Panc1 (cell line): ENCODE measurements at regions not wholly inside any gene's neighbourhood (a gene's known extent, or its start where the extent isn't known, plus 50 kb on each side); places are given as distances from the start of the nearest gene placed in this dataset.

Source experiments
- POLR2AphosphoS5 ChIP-seq: IDR thresholded peaks from 2 replicates; pipeline ENCODE4 v1.6.1; 2012; ENCODE audit warnings: mild to moderate bottlenecking, low read depth, low read length, moderate library complexity
- TCF7L2 ChIP-seq: IDR thresholded peaks from 2 replicates; pipeline ENCODE4 v1.6.1; 2011; ENCODE audit warnings: mild to moderate bottlenecking, low read depth, low read length, inconsistent platforms
- TF ChIP-seq, protein P1 (sequence below): fragments of 450-650 bp; IDR thresholded peaks from 2 replicates; pipeline ENCODE4 v1.5.1; 2017; ENCODE audit warnings: mild to moderate bottlenecking
- TF ChIP-seq, protein P2 (sequence below), 2 experiments: IDR thresholded peaks; 2 replicates each; pipeline ENCODE4 v1.6.1; 2011 to 2012; ENCODE audit warnings: low read depth in 2 of 2, control low read depth in 1 of 2, low read length in 1 of 2, mild to moderate bottlenecking in 1 of 2, moderate library complexity in 1 of 2; ENCODE audit not compliant: insufficient read depth in 1 of 2

DNA sequence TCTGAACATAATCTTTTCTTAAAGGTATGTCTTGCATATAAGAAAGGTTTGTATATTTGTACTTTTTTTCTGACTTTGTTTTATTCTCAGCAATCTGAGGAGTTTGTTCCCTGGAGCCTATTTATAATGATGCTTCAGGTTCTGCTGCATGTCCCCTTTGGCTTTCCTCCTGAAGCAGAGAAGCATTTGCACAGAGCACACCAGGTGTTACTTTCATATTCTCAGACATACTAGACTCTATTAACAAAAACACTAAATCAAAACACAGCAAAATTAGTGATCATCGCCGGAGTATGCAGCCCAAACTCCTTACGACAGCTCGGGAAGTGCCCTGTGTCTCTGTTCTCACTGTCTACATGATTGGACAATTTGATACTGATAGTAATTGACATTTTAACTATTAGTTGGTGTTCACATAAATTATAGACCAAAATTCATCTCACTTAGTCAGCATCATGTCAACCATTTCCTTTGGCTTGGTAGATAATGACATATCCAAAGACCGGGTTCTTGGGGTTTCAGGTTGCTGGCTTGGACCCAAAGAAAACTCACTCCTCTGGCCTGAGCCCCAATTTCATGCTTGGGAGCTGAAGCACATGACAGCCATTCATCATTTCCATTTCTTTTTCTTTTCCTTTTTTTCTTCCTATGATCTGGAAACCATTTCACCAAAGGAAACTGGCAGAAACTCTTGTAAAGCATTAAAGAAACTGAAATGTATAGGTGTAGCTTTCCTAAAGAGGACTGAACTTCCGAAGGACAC is 400.1 kb upstream of the NRP1 start:
- TF ChIP-seq, protein P1, sequence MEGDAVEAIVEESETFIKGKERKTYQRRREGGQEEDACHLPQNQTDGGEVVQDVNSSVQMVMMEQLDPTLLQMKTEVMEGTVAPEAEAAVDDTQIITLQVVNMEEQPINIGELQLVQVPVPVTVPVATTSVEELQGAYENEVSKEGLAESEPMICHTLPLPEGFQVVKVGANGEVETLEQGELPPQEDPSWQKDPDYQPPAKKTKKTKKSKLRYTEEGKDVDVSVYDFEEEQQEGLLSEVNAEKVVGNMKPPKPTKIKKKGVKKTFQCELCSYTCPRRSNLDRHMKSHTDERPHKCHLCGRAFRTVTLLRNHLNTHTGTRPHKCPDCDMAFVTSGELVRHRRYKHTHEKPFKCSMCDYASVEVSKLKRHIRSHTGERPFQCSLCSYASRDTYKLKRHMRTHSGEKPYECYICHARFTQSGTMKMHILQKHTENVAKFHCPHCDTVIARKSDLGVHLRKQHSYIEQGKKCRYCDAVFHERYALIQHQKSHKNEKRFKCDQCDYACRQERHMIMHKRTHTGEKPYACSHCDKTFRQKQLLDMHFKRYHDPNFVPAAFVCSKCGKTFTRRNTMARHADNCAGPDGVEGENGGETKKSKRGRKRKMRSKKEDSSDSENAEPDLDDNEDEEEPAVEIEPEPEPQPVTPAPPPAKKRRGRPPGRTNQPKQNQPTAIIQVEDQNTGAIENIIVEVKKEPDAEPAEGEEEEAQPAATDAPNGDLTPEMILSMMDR = no peak
- TF ChIP-seq POLR2AphosphoS5 (no peak), TCF7L2 (no peak)
- TF ChIP-seq, protein P2, sequence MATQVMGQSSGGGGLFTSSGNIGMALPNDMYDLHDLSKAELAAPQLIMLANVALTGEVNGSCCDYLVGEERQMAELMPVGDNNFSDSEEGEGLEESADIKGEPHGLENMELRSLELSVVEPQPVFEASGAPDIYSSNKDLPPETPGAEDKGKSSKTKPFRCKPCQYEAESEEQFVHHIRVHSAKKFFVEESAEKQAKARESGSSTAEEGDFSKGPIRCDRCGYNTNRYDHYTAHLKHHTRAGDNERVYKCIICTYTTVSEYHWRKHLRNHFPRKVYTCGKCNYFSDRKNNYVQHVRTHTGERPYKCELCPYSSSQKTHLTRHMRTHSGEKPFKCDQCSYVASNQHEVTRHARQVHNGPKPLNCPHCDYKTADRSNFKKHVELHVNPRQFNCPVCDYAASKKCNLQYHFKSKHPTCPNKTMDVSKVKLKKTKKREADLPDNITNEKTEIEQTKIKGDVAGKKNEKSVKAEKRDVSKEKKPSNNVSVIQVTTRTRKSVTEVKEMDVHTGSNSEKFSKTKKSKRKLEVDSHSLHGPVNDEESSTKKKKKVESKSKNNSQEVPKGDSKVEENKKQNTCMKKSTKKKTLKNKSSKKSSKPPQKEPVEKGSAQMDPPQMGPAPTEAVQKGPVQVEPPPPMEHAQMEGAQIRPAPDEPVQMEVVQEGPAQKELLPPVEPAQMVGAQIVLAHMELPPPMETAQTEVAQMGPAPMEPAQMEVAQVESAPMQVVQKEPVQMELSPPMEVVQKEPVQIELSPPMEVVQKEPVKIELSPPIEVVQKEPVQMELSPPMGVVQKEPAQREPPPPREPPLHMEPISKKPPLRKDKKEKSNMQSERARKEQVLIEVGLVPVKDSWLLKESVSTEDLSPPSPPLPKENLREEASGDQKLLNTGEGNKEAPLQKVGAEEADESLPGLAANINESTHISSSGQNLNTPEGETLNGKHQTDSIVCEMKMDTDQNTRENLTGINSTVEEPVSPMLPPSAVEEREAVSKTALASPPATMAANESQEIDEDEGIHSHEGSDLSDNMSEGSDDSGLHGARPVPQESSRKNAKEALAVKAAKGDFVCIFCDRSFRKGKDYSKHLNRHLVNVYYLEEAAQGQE (IDR thresholded peaks at IDR 0.05; ENCODE audit: insufficient read depth in 1 of 2, low read depth in 2 of 2, low read length in 1 of 2) = no peak
